Mesodermal cell (in vitro differentiated cells): ENCODE measurements at regions not wholly inside any gene's neighbourhood (a gene's known extent, or its start where the extent isn't known, plus 50 kb on each side); places are given as distances from the start of the nearest gene placed in this dataset.

ENCODE experiments used
- H3K27ac ChIP-seq: 2 replicates; pipeline ENCODE4 v1.7.0; 2013; ENCODE audit warnings: mild to moderate bottlenecking, low read depth, low read length, moderate library complexity; ENCODE audit not compliant: severe bottlenecking
- H3K36me3 ChIP-seq: 2 replicates; pipeline ENCODE4 v1.7.1; 2013; ENCODE audit warnings: mild to moderate bottlenecking, low read length, moderate library complexity; ENCODE audit not compliant: control insufficient read depth, insufficient read depth
- H3K4me1 ChIP-seq: one replicate; pipeline ENCODE4 v1.7.1; 2013; ENCODE audit warnings: mild to moderate bottlenecking, low read length; ENCODE audit not compliant: insufficient read depth, control insufficient read depth, poor library complexity, severe bottlenecking
- H3K4me3 ChIP-seq: 2 replicates; pipeline ENCODE4 v1.7.0; 2013; ENCODE audit warnings: low read length, control low read depth, mild to moderate bottlenecking; ENCODE audit not compliant: insufficient read depth, poor library complexity, severe bottlenecking; ENCODE audit errors: extremely low read depth
- H3K9me3 ChIP-seq: 2 replicates; pipeline ENCODE4 v1.7.1; 2013; ENCODE audit warnings: mild to moderate bottlenecking, low read length, moderate library complexity; ENCODE audit not compliant: control insufficient read depth
- WGBS, 2 experiments: methylation state at CpG; one replicate each; pipeline ENCODE4 v1.1.5; 2013; ENCODE audit warnings: missing lambda C conversion rate in 2 of 2; ENCODE audit not compliant: insufficient coverage in 2 of 2; 5-methylcytosine and 5-hydroxymethylcytosine counted together

DNA sequence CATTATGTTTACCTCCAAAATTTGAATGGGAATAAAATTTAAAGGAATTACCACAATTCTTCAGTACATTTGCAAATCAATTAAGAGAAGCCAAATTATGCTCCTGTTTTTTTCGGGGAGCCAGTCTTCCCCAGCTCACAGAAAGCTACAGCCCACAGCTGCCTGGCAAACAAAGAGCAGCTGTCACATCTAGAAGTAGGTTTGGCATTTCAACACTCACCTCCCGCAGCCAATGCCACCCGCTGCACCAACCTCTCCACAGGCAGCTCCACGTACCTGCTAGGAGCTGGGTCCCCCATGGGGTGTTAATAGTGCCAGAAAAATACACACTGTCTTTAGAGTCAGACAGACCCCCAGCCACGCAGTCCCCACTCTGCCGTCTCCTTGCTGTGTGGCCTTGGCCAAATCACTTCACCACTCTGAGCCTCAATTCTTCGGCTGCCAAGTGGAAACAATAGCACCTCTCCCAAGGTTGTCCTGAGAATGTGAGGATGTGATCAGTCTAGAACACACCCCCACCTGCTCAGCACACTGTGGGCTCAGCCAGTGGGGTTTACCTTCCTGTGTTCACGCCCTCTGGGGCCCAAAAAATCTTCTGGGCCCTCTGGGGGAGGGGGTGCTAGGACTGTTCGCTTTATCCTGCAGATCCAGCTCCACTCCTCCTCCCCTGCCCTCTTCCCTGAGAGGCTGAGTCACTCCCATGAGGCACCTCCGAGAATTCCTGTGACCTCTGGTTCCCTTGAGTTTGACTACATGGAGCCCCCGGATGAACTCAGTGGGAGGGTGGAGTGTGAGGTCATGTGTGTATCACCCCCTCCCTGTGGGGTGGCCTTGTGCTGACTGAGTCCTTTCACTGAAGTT lies 204.3 kb upstream of the GRIK3 start:
- Histone ChIP-seq H3K9me3 (no peaks in the 10 kb centered on the region), H3K36me3 (no peaks in the 10 kb centered on the region), H3K4me3 (no peak overlapping the region), H3K27ac (no peak overlapping the region), H3K4me1 (peaks cover 23% of the 10 kb centered on the region)
- 78 to 80% methylated on average over 2 to 3 of the region's 11 CpGs for WGBS, 2 experiments

- Histone ChIP-seq H3K27ac (no peak overlapping the region), H3K36me3 (no peaks in the 10 kb centered on the region), H3K4me1 (peaks cover 21% of the 10 kb centered on the region), H3K4me3 (no peak overlapping the region), H3K9me3 (no peaks in the 10 kb centered on the region)
- 81 to 92% methylated on average over 1 to 4 of the region's 4 CpGs for WGBS, 2 experiments
Measured at GRCh38 chr1:37239225-37239740, 205.0 kb upstream of the GRIK3 start.

- no peak overlapping the region for H3K4me3 ChIP-seq
- no peak overlapping the region for H3K27ac ChIP-seq
- peaks cover 10% of the 10 kb centered on the region for H3K4me1 ChIP-seq
- WGBS, 2 experiments = 54 to 84% methylated on average over 6 to 9 of the region's 15 CpGs
- no peaks in the 10 kb centered on the region for H3K36me3 ChIP-seq
- no peaks in the 10 kb centered on the region for H3K9me3 ChIP-seq
Measured at GRCh38 chr1:37240897-37241296, 206.6 kb upstream of the GRIK3 start.

- WGBS, 2 experiments = 60 to 65% methylated on average over 3 to 4 of the region's 5 CpGs
- no peak overlapping the region for H3K27ac ChIP-seq
- no peaks in the 10 kb centered on the region for H3K9me3 ChIP-seq
- H3K36me3 ChIP-seq = no peaks in the 10 kb centered on the region
- no peak overlapping the region for H3K4me3 ChIP-seq
- H3K4me1 ChIP-seq = peaks cover 10% of the 10 kb centered on the region
Measured at GRCh38 chr1:37242501-37242900, 208.2 kb upstream of the GRIK3 start.

DNA sequence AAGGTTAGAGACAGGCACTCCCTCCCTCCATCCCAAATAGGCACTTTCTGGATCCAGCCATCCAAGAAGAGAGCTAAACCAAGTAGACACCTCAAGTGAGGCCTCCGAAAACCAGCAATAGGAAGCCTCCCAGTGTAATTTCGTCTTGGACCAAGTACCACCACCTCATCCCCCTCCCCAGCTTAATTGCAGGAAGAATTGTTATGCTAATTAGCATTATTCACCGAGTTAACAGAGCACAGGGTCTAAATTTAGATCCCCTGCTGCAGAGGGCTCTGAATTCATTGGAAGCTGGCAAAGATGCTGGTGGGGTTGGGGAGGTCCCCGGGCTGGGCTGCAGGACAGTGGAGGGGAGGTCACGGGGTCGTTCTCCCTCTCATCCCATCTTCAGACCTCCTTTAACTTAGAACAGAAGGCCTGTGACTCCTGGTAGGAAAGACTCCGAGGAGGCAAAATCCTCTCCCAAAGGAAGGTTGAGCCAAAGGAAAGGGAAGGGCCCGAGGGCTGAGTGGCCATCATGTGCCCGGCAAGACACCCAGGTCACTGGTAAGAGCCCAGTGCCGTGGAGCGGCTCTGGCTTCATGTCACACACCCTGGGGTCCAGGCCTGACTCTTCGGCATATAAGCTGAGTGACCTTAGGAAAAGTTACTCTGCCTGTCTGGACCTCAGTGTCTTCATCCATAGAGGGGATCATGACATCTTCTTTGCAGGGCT lies 209.2 kb upstream of the GRIK3 start:
- Histone ChIP-seq H3K4me3 (no peak overlapping the region), H3K9me3 (no peaks in the 10 kb centered on the region), H3K36me3 (no peaks in the 10 kb centered on the region), H3K27ac (no peak overlapping the region), H3K4me1 (peaks cover 10% of the 10 kb centered on the region)
- WGBS, 2 experiments = 71 to 89% methylated on average over 6 to 7 of the region's 12 CpGs

GRCh38 chr1:37244083-37244480 lies 209.8 kb upstream of the GRIK3 start:
- Histone ChIP-seq H3K9me3 (no peaks in the 10 kb centered on the region), H3K36me3 (no peaks in the 10 kb centered on the region), H3K4me1 (peaks cover 10% of the 10 kb centered on the region), H3K27ac (no peak overlapping the region), H3K4me3 (no peak overlapping the region)
- WGBS, 2 experiments = 86 to 100% methylated on average over 5 of the region's 6 CpGs

- no peaks in the 10 kb centered on the region for H3K9me3 ChIP-seq
- H3K4me3 ChIP-seq = no peak overlapping the region
- H3K4me1 ChIP-seq = peaks cover 7% of the 10 kb centered on the region
- H3K27ac ChIP-seq = no peak overlapping the region
- H3K36me3 ChIP-seq = no peaks in the 10 kb centered on the region
- WGBS, 2 experiments = 84 to 92% methylated on average over 3 of the region's 3 CpGs
Measured at GRCh38 chr1:37244815-37245214, 210.5 kb upstream of the GRIK3 start.

DNA sequence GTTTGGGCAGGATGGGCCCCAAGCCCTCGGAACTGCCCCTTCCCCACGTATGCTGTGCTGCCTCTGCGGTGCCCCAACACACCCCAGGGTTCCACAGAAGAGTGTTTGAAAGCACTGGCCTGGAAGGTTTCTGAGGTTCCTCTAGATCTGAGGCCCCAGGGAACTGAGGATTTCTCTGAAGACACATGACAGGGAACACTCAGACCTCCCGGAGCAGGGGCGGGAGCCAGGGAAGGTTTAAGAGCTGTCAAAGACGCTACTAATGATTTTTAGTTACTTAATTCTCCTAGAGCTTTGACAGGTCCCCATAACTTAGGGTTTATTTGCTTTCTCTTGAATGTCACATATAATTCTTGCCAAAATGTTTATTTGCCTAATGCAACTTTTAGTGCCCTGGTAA lies 212.3 kb upstream of the GRIK3 start:
- Histone ChIP-seq H3K36me3 (no peaks in the 10 kb centered on the region), H3K4me1 (no peaks in the 10 kb centered on the region), H3K27ac (no peak overlapping the region), H3K4me3 (no peak overlapping the region), H3K9me3 (no peaks in the 10 kb centered on the region)
- WGBS, 2 experiments = 66 to 68% methylated on average over 3 to 5 of the region's 6 CpGs

DNA sequence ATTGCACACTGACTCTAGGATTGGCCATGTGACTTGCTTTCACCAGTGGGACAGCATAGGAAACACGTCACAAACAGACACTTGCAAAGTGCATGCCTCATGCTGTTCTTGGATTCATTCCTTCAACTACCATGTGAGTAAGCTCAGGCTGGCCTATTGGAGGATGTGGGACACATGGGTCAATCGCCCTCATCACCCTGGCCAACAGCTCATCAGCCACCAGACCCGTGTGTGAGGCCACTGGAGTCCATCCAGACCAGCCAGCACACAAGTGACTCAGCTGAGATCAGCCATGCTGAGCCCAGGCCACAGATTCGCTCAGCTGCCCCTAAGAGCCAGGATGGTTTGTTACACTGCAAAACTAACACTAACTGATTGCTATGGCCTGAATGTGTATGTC lies 216.1 kb upstream of the GRIK3 start:
- H3K4me3 ChIP-seq = no peak overlapping the region
- H3K36me3 ChIP-seq = no peaks in the 10 kb centered on the region
- WGBS, 2 experiments = 59 to 80% methylated on average over 3 to 4 of the region's 4 CpGs

DNA sequence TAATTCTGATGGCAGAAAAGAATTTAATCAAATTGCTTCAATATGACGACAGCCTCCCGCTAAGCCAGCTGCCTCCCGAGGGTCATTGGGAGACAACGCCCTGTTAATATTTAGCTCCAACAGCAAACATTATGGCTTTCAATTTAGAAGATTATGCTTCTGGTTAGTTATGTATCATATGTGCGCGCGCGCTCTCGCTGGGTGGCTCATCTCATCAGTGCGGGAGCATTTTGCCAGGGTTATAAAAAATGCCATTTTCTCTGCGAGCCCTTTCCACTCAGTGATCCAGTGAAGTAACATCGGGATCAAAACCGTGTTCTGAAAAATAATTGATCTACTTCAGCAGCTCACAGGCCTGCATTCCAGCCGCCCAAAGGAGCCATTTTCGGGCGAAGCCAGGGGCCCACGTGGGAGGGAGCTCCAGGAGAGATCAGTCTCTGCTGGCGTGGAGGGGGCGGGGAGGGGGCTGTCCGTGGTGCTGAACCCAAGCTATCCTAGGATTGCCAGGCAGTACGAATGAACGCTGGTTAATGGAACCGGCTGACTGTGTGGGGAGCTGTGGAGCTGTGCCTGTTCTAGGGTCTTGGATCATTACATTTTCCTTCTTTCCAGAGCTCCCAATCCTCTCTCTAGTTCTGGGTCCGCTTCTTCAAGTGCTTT lies 219.1 kb upstream of the ZC3H12A start:
- no peak overlapping the region for H3K4me3 ChIP-seq
- 35 to 59% methylated on average over 11 to 19 of the region's 24 CpGs for WGBS, 2 experiments
- H3K36me3 ChIP-seq = no peaks in the 10 kb centered on the region
- no peaks in the 10 kb centered on the region for H3K4me1 ChIP-seq
- H3K9me3 ChIP-seq = no peaks in the 10 kb centered on the region
- H3K27ac ChIP-seq = no peak overlapping the region

More for the DNA sequence above, 216.1 kb upstream of the GRIK3 start:
- Histone ChIP-seq H3K9me3 (no peaks in the 10 kb centered on the region), H3K27ac (no peak overlapping the region), H3K4me1 (no peaks in the 10 kb centered on the region)
